ENCODE measurements at regions not wholly inside any gene's neighbourhood (a gene's known extent, or its start where the extent isn't known, plus 50 kb on each side); places are given as distances from the start of the nearest gene placed in this dataset.

DNA sequence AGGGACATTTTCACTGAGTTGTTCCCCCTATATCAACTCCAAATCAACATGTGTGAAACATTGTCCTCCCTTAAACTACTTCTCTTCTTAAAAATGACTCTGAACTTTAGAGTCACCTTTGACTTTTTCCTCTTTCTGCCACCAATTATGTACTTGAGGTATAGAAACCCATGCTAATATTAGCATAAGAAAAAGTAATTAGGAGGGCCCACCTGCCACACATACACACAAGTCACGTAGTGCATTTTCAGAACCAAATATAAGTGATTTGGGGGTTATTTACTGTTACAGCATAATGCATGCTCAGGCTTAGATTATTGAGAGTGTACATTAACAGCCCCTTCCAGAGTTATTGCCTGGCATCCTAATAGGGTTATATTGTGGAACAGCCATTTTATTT, 432.7 kb downstream of the ZIC3 start:
- no peak overlapping the region for H3K4me2 ChIP-seq
- peaks cover 75 to 98% (median 95%) of the 10 kb centered on the region in 11 experiments for H3K27me3 ChIP-seq
- no peak overlapping the region for H3K4me3 ChIP-seq
- no peak overlapping the region for H3K27ac ChIP-seq
- no peak overlapping the region for H3K9ac ChIP-seq
- no peaks in the 10 kb centered on the region for H3K9me3 ChIP-seq (replicated peaks in 1 of 11)
- TF ChIP-seq Cebpa-rat (IDR thresholded peaks at IDR 0.05) = no peak
- H4K20me1 ChIP-seq = no peaks in the 10 kb centered on the region; a peak in 1 of 22 replicates
- no peaks in the 10 kb centered on the region for H3K36me3 ChIP-seq
- H3K4me1 ChIP-seq = no peaks in the 10 kb centered on the region

DNA sequence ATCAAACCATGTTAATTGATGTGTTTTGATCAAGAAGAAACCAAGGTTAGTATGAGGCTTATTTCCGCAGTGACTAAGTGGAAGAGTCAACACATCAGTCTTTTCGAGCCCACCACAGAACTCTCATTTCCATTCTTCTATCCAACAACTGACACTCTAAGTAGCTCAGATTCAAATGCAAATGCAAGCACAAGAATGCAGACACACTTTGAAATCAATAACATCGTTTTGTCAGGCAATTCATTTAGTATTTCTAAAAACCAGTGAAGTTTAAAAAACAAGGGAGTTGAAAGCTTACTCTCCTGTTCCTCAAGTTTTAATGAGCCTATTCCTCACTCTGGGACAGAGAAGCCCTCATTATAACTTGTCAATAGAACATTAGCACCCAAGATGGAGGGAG, 433.1 kb downstream of the ZIC3 start:
- no peaks in the 10 kb centered on the region for H3K4me1 ChIP-seq
- no peak for TF ChIP-seq Cebpa-rat (IDR thresholded peaks at IDR 0.05)
- H3K27me3 ChIP-seq = peaks cover 76 to 98% (median 96%) of the 10 kb centered on the region in 11 experiments
- no peaks in the 10 kb centered on the region; a peak in 1 of 22 replicates for H4K20me1 ChIP-seq
- H3K36me3 ChIP-seq = no peaks in the 10 kb centered on the region
- no peak overlapping the region for H3K27ac ChIP-seq
- no peaks in the 10 kb centered on the region for H3K9me3 ChIP-seq (replicated peaks in 1 of 11)
- no peak overlapping the region for H3K4me3 ChIP-seq
- no peak overlapping the region for H3K4me2 ChIP-seq
- H3K9ac ChIP-seq = no peak overlapping the region

DNA sequence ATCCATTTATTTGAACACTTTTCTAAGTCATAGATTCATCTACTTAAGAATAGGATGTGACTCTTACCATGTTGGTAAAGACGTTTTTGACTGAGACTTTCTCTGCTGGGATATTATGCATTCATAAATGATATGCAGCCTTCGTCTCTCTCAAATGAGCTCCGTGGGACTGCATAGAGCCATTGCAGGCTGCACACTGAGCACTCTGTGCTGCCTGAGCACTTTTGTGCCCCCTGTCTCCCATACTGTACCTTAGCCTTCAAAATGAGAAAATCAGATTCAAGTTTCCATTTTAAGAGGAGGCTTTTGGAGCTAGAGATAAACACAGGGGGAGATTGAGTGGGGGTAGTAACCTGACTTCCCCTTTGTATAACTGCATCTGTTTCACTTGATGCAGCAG, 433.6 kb downstream of the ZIC3 start:
- no peak for TF ChIP-seq Cebpa-rat (IDR thresholded peaks at IDR 0.05)
- Histone ChIP-seq H3K4me2 (no peak overlapping the region), H3K4me3 (no peak overlapping the region), H3K9me3 (replicated peaks in 1 of 11) (no peaks in the 10 kb centered on the region), H3K27ac (no peak overlapping the region), H3K4me1 (no peaks in the 10 kb centered on the region), H3K36me3 (no peaks in the 10 kb centered on the region), H4K20me1 (no peaks in the 10 kb centered on the region; a peak in 1 of 22 replicates), H3K27me3 (peaks cover 78 to 100% (median 97%) of the 10 kb centered on the region in 11 experiments), H3K9ac (no peak overlapping the region)

- Histone ChIP-seq H3K9ac (no peak overlapping the region), H3K4me1 (no peaks in the 10 kb centered on the region), H3K27ac (no peak overlapping the region), H3K9me3 (replicated peaks in 1 of 11) (no peaks in the 10 kb centered on the region), H3K27me3 (peaks cover 82 to 100% (median 98%) of the 10 kb centered on the region in 11 experiments), H3K36me3 (no peaks in the 10 kb centered on the region), H3K4me2 (no peak overlapping the region), H3K4me3 (no peak overlapping the region), H4K20me1 (no peaks in the 10 kb centered on the region; a peak in 1 of 22 replicates)
- TF ChIP-seq Cebpa-rat (IDR thresholded peaks at IDR 0.05) = no peak
Observed at GRCh38 chrX:138001226-138001625, 435.3 kb downstream of the ZIC3 start.

DNA sequence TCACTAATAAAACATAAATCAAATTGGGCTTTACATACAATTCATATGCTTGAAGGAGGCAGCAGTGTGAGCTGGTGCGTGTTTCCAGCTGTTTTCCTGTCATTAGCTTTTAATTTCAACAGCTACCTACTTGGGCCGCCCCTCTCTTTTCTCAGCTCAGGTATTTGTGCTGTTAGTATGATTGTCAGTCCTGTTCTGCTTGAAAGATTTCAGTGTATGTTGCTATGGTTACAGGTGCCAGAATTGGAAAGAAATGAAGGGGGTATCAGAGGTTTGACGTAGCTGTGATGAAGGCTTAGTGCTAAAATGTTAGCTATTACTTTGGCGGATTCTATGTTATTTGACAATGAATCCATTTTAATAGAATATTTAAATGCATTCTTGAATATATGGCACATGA, 440.3 kb downstream of the ZIC3 start:
- TF ChIP-seq Cebpa-rat (IDR thresholded peaks at IDR 0.05) = no peak
- Histone ChIP-seq H4K20me1 (no peaks in the 10 kb centered on the region; a peak in 1 of 22 replicates), H3K9ac (no peak overlapping the region), H3K4me1 (no peaks in the 10 kb centered on the region), H3K36me3 (no peaks in the 10 kb centered on the region), H3K4me2 (no peak overlapping the region), H3K4me3 (no peak overlapping the region), H3K27ac (no peak overlapping the region), H3K9me3 (replicated peaks in 1 of 11) (no peaks in the 10 kb centered on the region), H3K27me3 (peaks cover 72 to 99% (median 93%) of the 10 kb centered on the region in 11 experiments)

DNA sequence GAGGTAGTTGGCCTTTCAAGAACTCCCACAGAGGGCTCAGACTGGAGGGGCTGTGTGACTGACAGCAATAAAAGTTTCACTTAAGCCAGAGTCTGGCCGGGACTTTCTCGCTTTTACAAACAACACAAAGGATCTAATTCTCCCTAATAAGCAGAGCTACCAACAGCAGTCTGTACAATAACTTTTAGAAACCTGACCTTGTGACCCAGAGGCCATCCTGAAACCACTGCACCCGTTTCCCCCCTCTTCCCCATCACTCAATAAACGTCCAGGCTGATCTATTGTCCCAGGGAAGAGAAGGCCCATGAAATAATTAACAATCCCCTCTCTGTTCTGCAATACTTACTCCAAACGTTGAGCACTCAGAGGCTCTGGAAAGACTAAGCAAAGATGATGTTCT, 442.4 kb downstream of the ZIC3 start:
- Histone ChIP-seq H4K20me1 (no peaks in the 10 kb centered on the region; a peak in 1 of 22 replicates), H3K9me3 (replicated peaks in 1 of 11) (no peaks in the 10 kb centered on the region), H3K4me2 (no peak overlapping the region), H3K27me3 (peaks cover 71 to 99% (median 94%) of the 10 kb centered on the region in 11 experiments), H3K9ac (no peak overlapping the region), H3K4me1 (no peaks in the 10 kb centered on the region), H3K27ac (no peak overlapping the region), H3K4me3 (no peak overlapping the region), H3K36me3 (no peaks in the 10 kb centered on the region)
- no peak for TF ChIP-seq Cebpa-rat (IDR thresholded peaks at IDR 0.05)

GRCh38 chrX:138011468-138011867, 445.5 kb downstream of the ZIC3 start:
- TF ChIP-seq Cebpa-rat (IDR thresholded peaks at IDR 0.05) = no peak
- H3K4me1 ChIP-seq = peaks cover 0 to 9% (median 0%) of the 10 kb centered on the region in 10 experiments; a peak in 4 of 20 replicates
- H3K27me3 ChIP-seq = peaks cover 71 to 98% (median 93%) of the 10 kb centered on the region in 11 experiments
- no peaks in the 10 kb centered on the region for H4K20me1 ChIP-seq
- no peaks in the 10 kb centered on the region for H3K9me3 ChIP-seq (replicated peaks in 1 of 11)
- H3K9ac ChIP-seq = no peak overlapping the region
- no peak overlapping the region for H3K4me3 ChIP-seq
- no peak overlapping the region for H3K4me2 ChIP-seq
- H3K36me3 ChIP-seq = no peaks in the 10 kb centered on the region
- H3K27ac ChIP-seq = no peak overlapping the region

DNA sequence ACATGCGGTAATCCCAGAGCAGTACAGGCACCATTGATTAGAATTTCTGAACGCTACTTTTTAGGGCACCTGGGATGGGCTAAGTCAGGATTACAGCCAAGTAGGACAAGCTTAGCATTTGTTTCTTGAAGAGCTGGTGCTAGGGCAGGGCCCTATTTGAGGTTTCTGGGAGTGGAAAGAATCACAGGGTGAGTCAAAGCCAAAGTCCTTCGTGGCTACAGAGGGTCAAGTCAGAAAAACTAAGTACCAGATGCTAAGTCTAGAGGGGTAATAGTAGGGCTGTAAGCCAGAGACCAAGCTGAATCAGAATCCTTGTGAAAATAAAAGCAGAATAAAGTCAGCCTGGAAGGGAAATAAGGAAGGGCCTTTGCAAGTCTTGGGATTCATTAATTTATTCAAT, 448.6 kb downstream of the ZIC3 start:
- no peak for TF ChIP-seq Cebpa-rat (IDR thresholded peaks at IDR 0.05)
- Histone ChIP-seq H3K27me3 (peaks cover 73 to 99% (median 95%) of the 10 kb centered on the region in 11 experiments), H3K9ac (no peak overlapping the region), H3K9me3 (replicated peaks in 1 of 11) (no peaks in the 10 kb centered on the region), H3K27ac (no peak overlapping the region), H4K20me1 (no peaks in the 10 kb centered on the region), H3K4me1 (peaks cover 0 to 14% (median 0%) of the 10 kb centered on the region in 10 experiments; a peak in 5 of 20 replicates), H3K4me2 (0 out of 22 replicates have a peak overlapping the region, but pooled peaks of 2 of the 11 experiments have one; percentile 10 to 32), H3K36me3 (no peaks in the 10 kb centered on the region), H3K4me3 (no peak overlapping the region)

DNA sequence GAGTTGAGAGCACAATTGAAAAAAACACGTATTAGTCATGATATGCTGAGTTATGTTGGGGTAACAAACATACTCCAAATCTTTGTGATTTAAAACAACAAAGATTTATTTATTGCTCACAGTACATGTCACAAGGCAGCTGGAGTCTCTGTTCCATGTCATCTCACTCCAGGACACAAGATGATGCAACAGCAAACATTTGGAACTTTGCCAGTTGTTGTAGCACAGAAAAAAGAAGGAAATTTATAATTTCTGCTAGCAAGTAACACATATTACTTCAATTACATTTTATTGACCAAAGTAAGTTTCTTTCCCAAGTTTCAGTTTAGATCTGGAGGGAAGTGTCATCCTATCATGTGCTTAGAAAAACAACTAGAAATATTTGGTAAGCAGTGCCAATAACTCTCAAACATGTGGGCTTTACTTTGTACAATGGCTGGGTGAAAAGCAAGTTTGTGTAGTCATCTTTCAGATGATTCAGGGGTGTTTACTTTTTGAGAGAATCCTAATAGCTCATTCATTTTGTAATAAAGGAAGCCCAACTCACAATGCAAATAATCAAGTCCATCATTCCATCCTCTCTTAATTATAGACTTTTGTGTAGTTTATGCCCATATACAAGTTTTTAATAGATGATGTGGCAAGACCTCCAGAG, 452.3 kb downstream of the ZIC3 start:
- TF ChIP-seq Cebpa-rat (IDR thresholded peaks at IDR 0.05) = no peak
- peaks cover 0 to 22% (median 0%) of the 10 kb centered on the region in 10 experiments; a peak in 6 of 20 replicates for H3K4me1 ChIP-seq
- no peaks in the 10 kb centered on the region for H3K36me3 ChIP-seq
- H4K20me1 ChIP-seq = no peaks in the 10 kb centered on the region
- peaks cover 90 to 100% (median 99%) of the 10 kb centered on the region in 11 experiments for H3K27me3 ChIP-seq
- no peak overlapping the region for H3K4me3 ChIP-seq
- H3K9me3 ChIP-seq (replicated peaks in 1 of 11) = no peaks in the 10 kb centered on the region
- peak overlapping the region in 2 of 11 experiments; percentile 0 to 31; a peak in 3 of 22 replicates for H3K4me2 ChIP-seq
- H3K9ac ChIP-seq = no peak overlapping the region
- no peak overlapping the region for H3K27ac ChIP-seq

DNA sequence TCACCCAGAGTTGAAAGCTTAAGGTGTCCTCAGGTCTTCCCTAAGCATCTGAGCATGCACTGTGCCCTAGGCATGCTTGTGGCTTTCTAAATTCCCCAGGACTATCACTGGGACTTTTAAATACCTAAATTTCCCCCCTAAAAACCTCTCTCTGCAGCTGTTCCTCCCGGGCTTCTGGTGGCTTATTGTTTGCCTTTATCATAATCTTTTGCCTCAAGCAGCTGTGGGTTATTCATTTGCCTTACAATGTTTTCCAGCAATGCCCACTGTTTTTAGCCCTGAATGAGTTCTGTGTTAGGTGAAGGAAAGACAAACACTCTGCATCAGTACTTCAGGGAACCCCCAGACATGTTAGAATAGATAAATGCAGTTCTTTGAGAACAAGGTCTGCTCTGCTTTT, 455.0 kb downstream of the ZIC3 start:
- Histone ChIP-seq H3K9me3 (replicated peaks in 1 of 11) (no peaks in the 10 kb centered on the region), H3K4me3 (no peak overlapping the region), H3K36me3 (no peaks in the 10 kb centered on the region), H4K20me1 (no peaks in the 10 kb centered on the region; a peak in 1 of 22 replicates), H3K4me2 (no peak overlapping the region), H3K4me1 (peaks cover 0 to 16% (median 0%) of the 10 kb centered on the region in 10 experiments; a peak in 4 of 20 replicates), H3K27me3 (peaks cover 92 to 100% (median 99%) of the 10 kb centered on the region in 11 experiments), H3K9ac (no peak overlapping the region), H3K27ac (no peak overlapping the region)
- no peak for TF ChIP-seq Cebpa-rat (IDR thresholded peaks at IDR 0.05)
